ENCODE measurements at regions not wholly inside any gene's neighbourhood (a gene's known extent, or its start where the extent isn't known, plus 50 kb on each side); places are given as distances from the start of the nearest gene placed in this dataset.

- ChIA-PET CTCF (interaction anchor here (0.6 kb wide), 1 partner anchor 91 kb away, joined by 3 read pairs; no protein-coding TSS in a partner anchor), POLR2A (no interaction called here)
- TF ChIP-seq GATA3 (IDR thresholded peaks at IDR 0.05; ENCODE audit: borderline replicate concordance): no peak
- TF ChIP-seq CBX8 (IDR thresholded peaks at IDR 0.05): no peak
- no peak for TF ChIP-seq TFCP2L1 (CRISPR knock-in tag; IDR thresholded peaks at IDR 0.05)
- TF ChIP-seq, protein P1, sequence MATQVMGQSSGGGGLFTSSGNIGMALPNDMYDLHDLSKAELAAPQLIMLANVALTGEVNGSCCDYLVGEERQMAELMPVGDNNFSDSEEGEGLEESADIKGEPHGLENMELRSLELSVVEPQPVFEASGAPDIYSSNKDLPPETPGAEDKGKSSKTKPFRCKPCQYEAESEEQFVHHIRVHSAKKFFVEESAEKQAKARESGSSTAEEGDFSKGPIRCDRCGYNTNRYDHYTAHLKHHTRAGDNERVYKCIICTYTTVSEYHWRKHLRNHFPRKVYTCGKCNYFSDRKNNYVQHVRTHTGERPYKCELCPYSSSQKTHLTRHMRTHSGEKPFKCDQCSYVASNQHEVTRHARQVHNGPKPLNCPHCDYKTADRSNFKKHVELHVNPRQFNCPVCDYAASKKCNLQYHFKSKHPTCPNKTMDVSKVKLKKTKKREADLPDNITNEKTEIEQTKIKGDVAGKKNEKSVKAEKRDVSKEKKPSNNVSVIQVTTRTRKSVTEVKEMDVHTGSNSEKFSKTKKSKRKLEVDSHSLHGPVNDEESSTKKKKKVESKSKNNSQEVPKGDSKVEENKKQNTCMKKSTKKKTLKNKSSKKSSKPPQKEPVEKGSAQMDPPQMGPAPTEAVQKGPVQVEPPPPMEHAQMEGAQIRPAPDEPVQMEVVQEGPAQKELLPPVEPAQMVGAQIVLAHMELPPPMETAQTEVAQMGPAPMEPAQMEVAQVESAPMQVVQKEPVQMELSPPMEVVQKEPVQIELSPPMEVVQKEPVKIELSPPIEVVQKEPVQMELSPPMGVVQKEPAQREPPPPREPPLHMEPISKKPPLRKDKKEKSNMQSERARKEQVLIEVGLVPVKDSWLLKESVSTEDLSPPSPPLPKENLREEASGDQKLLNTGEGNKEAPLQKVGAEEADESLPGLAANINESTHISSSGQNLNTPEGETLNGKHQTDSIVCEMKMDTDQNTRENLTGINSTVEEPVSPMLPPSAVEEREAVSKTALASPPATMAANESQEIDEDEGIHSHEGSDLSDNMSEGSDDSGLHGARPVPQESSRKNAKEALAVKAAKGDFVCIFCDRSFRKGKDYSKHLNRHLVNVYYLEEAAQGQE (IDR thresholded peaks at IDR 0.05): no peak
- no peak for TF ChIP-seq E2F6 (IDR thresholded peaks at IDR 0.05; ENCODE audit: borderline replicate concordance, low read depth)
- no peak for TF ChIP-seq EP300 (IDR thresholded peaks at IDR 0.05)
- TF ChIP-seq ZSCAN20 (CRISPR knock-in tag; IDR thresholded peaks at IDR 0.05): no peak
- TF ChIP-seq BHLHE40 (IDR thresholded peaks at IDR 0.05; ENCODE audit: low read depth, low read length): no peak
- ATAC-seq: no peak
- 7% methylated on average over 2 of the region's 2 CpGs for WGBS (ENCODE audit: missing lambda C conversion rate)
- Histone ChIP-seq H3K4me3 (no peak overlapping the region), H3K27ac (no peak overlapping the region), H3K4me2 (no peak overlapping the region), H3K4me1 (no peaks in the 10 kb centered on the region), H3K9me3 (no peaks in the 10 kb centered on the region)
- no peak for FAIRE-seq
- DNase-seq (ENCODE audit: low read depth in 1 of 2, low spot score in 1 of 2): no peak
These were observed 404.8 kb downstream of the TXNL1 start for GRCh38 chr18:56233595-56233994.

DNA sequence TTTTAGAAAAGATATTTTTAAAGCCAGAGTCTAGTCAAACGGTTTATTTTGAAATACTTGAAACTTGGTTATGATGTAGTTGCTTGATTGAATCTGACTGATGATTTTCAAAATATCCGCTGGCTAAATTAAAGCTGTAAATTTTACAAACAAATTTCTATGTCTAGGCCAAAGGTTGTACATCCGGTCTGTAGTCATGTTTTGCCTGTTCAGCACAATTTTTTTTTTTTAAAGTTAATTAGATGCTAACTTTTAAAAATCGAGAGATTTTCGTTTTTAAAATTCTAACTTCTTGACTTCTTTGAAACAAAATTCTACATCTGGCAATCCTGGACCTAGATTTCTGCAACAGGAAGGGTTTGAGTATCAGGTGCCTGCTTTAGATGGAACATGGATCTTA lies 412.4 kb downstream of the TXNL1 start:
- ChIA-PET POLR2A (no interaction called here), CTCF (no interaction called here)
- FAIRE-seq (no peak), ATAC-seq (no peak), DNase-seq (ENCODE audit: low read depth in 1 of 2, low spot score in 1 of 2) (no peak)
- Histone ChIP-seq H3K27ac (no peak overlapping the region), H3K4me2 (no peak overlapping the region), H3K9me3 (no peaks in the 10 kb centered on the region), H3K4me1 (no peaks in the 10 kb centered on the region), H3K4me3 (no peak overlapping the region)
- WGBS (ENCODE audit: missing lambda C conversion rate): 28% methylated on average over 5 of the region's 5 CpGs
- TF ChIP-seq EHF (CRISPR knock-in tag; IDR thresholded peaks at IDR 0.05) (no peak), MAFK (IDR thresholded peaks at IDR 0.05; ENCODE audit: partially characterized antibody) (peak; percentile 31)

DNA sequence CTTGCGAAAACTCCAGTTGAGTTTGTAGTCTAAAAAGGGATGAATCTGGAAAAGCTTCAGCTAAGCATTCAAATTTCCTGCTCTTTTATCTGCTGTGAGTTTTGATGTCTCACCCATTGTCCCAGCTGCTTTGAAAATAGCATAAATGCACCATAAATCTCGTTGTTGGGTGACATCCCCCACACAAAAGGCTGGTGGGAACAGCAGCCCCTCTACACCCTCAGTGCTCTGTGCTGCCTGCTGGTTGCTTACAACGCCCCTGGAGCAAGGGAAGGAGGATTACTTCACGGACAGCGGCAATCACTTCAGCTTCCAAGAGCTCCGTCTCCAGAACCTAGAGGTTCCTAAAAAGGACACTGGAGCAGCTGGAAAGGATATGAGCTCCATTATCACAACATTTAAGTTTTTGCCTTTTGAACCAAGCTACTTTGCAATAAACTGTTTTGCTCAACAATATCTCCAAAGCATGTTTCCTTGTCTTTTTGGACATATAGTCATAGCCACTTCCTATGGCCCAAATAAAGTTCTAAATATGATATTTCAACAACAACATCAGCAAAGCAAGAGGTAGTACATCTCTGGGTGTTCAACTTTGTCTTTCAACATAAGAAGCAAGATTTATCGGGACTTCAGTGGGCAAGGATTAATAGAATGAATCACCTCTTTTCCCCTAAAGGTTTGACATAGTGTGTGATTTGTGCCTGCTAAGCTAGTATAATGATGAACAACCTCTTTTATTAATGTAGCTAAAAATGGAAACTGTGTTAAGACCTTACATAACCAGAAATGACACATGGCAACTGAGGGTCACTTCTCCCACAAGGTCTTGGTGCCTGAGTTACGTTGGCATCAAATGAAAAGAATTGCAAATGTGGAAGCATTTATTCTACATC lies 413.5 kb downstream of the TXNL1 start:
- 50% methylated on average over 8 of the region's 8 CpGs for WGBS (ENCODE audit: missing lambda C conversion rate)
- Histone ChIP-seq H3K4me3 (no peak overlapping the region), H3K4me1 (no peaks in the 10 kb centered on the region), H3K27ac (no peak overlapping the region), H3K4me2 (no peak overlapping the region), H3K9me3 (no peaks in the 10 kb centered on the region)
- ChIA-PET POLR2A (no interaction called here), CTCF (no interaction called here)
- no peak for FAIRE-seq
- DNase-seq (ENCODE audit: low read depth in 1 of 2, low spot score in 1 of 2): no peak
- no peak for ATAC-seq
- TF ChIP-seq, protein P2, sequence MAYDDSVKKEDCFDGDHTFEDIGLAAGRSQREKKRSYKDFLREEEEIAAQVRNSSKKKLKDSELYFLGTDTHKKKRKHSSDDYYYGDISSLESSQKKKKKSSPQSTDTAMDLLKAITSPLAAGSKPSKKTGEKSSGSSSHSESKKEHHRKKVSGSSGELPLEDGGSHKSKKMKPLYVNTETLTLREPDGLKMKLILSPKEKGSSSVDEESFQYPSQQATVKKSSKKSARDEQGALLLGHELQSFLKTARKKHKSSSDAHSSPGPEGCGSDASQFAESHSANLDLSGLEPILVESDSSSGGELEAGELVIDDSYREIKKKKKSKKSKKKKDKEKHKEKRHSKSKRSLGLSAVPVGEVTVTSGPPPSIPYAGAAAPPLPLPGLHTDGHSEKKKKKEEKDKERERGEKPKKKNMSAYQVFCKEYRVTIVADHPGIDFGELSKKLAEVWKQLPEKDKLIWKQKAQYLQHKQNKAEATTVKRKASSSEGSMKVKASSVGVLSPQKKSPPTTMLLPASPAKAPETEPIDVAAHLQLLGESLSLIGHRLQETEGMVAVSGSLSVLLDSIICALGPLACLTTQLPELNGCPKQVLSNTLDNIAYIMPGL (CRISPR knock-in tag; IDR thresholded peaks at IDR 0.05; ENCODE audit: borderline replicate concordance): no peak
- TF ChIP-seq ATOH8 (CRISPR knock-in tag; IDR thresholded peaks at IDR 0.05; ENCODE audit: low read depth): no peak
- TF ChIP-seq SREBF2 (IDR thresholded peaks at IDR 0.05): no peak
- TF ChIP-seq KDM1A (IDR thresholded peaks at IDR 0.05; ENCODE audit: low read depth): no peak
- no peak for TF ChIP-seq HDAC2 (IDR thresholded peaks at IDR 0.05)
- no peak for TF ChIP-seq SMC3 (IDR thresholded peaks at IDR 0.05)
- TF ChIP-seq RCOR1 (IDR thresholded peaks at IDR 0.05; ENCODE audit: low read depth, low read length): no peak
- TF ChIP-seq JUNB (IDR thresholded peaks at IDR 0.05): no peak
- no peak for TF ChIP-seq ZFP36 (IDR thresholded peaks at IDR 0.05; ENCODE audit: borderline replicate concordance, partially characterized antibody)
- no peak for TF ChIP-seq NFE2L2 (conservative IDR thresholded peaks at IDR 0.05; ENCODE audit: low read length)
